Ovary (tissue), 7 donors: ENCODE measurements at regions not wholly inside any gene's neighbourhood (a gene's known extent, or its start where the extent isn't known, plus 50 kb on each side); places are given as distances from the start of the nearest gene placed in this dataset.

Experiments
- DNase-seq, 5 donors: peaks; one replicate each; pipeline ENCODE4 v3.0.0-alpha.2; 2019 to 2020
- H3K27ac ChIP-seq, 2 donors: fragments of 200-600 bp; one replicate each; pipeline versions ENCODE4 v1.5.1 to v1.8.0; 2019 to 2022
- H3K27me3 ChIP-seq: fragments of 200-600 bp; one replicate; pipeline ENCODE4 v1.8.0; 2022
- H3K36me3 ChIP-seq: fragments of 200-600 bp; sonication (generic); one replicate; pipeline ENCODE4 v1.5.1; 2019
- H3K4me1 ChIP-seq: one replicate; pipeline ENCODE4 v1.8.1; 2013; ENCODE audit warnings: mild to moderate bottlenecking, moderate library complexity; ENCODE audit not compliant: insufficient read depth
- H3K4me3 ChIP-seq: fragments of 200-600 bp; sonication (generic); one replicate; pipeline ENCODE4 v1.5.1; 2017
- H3K9me3 ChIP-seq, 2 donors: fragments of 200-600 bp in 1 of 2; sonication (generic) in 1 of 2; one replicate each; pipeline versions ENCODE4 v1.5.1 to v1.8.1; 2013 to 2019; ENCODE audit warnings: mild to moderate bottlenecking in 1 of 2, moderate library complexity in 1 of 2
- EP300 ChIP-seq: sonication (generic); formaldehyde crosslinking; IDR thresholded peaks from one replicate; pipeline ENCODE4 v1.6.1; 2017; ENCODE audit warnings: antibody characterized with exemption
- POLR2A ChIP-seq: fragments of 450-650 bp; IDR thresholded peaks from one replicate; pipeline ENCODE4 v1.6.1; 2017; ENCODE audit warnings: antibody characterized with exemption, mild to moderate bottlenecking, moderate library complexity
- WGBS, 3 donors: extraction: QIAGEN DNeasy Blood & Tissue Kit in 1 of 3; methylation state at CpG; one replicate each; pipeline versions ENCODE4 v1.1.5 to v1.1.7; 2013 to 2017; 5-methylcytosine and 5-hydroxymethylcytosine counted together
- intact Hi-C, 4 donors: fragments of 100-400 bp; cut with DNase I; formaldehyde crosslinking; loops; one replicate each; pipeline versions ENCODE4 v1.11.0 to v1.15.1; 2022 to 2023
- TF ChIP-seq, protein P1 (sequence below), 3 donors: fragments of 450-650 bp in 2 of 3; fragments of 200-600 bp in 1 of 3; IDR thresholded peaks; one replicate each; pipeline versions ENCODE4 v1.5.1 to v1.8.0; 2016 to 2022; ENCODE audit warnings: antibody characterized with exemption in 3 of 3, mild to moderate bottlenecking in 1 of 3
- donor health status: DM: no; HTN: no; CAD: no; lungs with moderate emphysema.
- donor health status: DM: no; HTN: no; CAD: no.
- donor health status: Bipolar disorder and iron deficiency.
- donor health status: DM: no; HTN: no; CAD: no.
- donor health status: DM: yes; HTN: yes; CAD: no.

DNA sequence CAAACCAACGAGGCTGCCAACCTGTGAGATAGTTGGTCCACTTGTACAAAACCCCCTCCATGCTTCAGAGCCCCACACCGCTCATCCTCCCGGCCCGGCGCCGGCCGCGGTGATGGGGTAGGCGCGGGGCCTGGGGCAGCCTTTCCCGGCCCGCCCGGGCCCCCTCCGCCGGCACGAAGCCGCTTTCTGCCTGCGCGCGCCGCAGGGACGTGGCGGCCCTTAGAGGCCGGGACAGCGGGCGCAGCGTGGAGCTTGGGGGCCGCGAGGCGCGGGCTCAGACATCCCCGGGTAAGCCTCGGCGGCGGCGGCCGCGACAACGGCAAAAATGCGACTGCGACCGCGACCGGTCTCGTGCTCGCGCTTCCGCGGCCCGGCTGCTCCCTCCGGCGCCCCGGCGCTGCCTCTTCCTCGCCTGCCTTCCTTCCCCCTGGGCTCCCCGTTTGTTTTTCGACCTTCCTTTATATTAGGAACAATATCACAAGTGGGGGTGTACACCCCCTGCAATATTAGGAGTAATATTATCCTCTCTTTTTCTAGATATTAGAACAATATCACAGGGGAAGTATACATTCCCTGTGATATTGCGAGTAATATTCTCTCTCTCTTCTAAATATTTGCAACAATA lies 53.9 kb upstream of the CEACAM21 start:
- H3K4me3 ChIP-seq = no peak overlapping the region
- no peak for DNase-seq
- WGBS, 3 donors = 3% methylated on average over 48 to 58 of the region's 58 CpGs
- intact Hi-C loops = no loop called here
- no peak overlapping the region for H3K27ac ChIP-seq
- H3K9me3 ChIP-seq = no peaks in the 10 kb centered on the region
- H3K4me1 ChIP-seq = no peaks in the 10 kb centered on the region
- no peaks in the 10 kb centered on the region for H3K27me3 ChIP-seq
- no peaks in the 10 kb centered on the region for H3K36me3 ChIP-seq
- TF ChIP-seq, protein P1, sequence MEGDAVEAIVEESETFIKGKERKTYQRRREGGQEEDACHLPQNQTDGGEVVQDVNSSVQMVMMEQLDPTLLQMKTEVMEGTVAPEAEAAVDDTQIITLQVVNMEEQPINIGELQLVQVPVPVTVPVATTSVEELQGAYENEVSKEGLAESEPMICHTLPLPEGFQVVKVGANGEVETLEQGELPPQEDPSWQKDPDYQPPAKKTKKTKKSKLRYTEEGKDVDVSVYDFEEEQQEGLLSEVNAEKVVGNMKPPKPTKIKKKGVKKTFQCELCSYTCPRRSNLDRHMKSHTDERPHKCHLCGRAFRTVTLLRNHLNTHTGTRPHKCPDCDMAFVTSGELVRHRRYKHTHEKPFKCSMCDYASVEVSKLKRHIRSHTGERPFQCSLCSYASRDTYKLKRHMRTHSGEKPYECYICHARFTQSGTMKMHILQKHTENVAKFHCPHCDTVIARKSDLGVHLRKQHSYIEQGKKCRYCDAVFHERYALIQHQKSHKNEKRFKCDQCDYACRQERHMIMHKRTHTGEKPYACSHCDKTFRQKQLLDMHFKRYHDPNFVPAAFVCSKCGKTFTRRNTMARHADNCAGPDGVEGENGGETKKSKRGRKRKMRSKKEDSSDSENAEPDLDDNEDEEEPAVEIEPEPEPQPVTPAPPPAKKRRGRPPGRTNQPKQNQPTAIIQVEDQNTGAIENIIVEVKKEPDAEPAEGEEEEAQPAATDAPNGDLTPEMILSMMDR (IDR thresholded peaks at IDR 0.05) = no peak
- TF ChIP-seq POLR2A (no peak), EP300 (no peak)

- Histone ChIP-seq H3K4me1 (no peaks in the 10 kb centered on the region), H3K9me3 (no peaks in the 10 kb centered on the region), H3K4me3 (no peak overlapping the region), H3K27me3 (no peaks in the 10 kb centered on the region), H3K27ac (no peak overlapping the region), H3K36me3 (no peaks in the 10 kb centered on the region)
- 61 to 68% (median 65%) methylated on average over 1 of the region's 1 CpG for WGBS, 3 donors
- intact Hi-C loops = no loop called here
- DNase-seq = no peak
- TF ChIP-seq POLR2A = no peak
- TF ChIP-seq EP300 = no peak
- TF ChIP-seq, protein P1 (IDR thresholded peaks at IDR 0.05) = no peak
These were observed 50.0 kb upstream of the CEACAM21 start for GRCh38 chr19:41525989-41526388.
